Gastroesophageal sphincter (tissue), 4 donors: ENCODE measurements at regions not wholly inside any gene's neighbourhood (a gene's known extent, or its start where the extent isn't known, plus 50 kb on each side); places are given as distances from the start of the nearest gene placed in this dataset.

Source experiments
- ATAC-seq: fragments of 150-250 bp; one replicate; pipeline ENCODE4 v1.9.1; 2016; ENCODE audit warnings: mild to moderate bottlenecking, moderate library complexity
- H3K27ac ChIP-seq, 4 donors: fragments of 200-600 bp; sonication (generic) in 3 of 4; 1 replicate in 3 of 4; 2 replicates in 1 of 4; pipeline ENCODE4 v1.5.1; 2016 to 2019
- H3K27me3 ChIP-seq: fragments of 200-600 bp; sonication (generic); one replicate; pipeline ENCODE4 v1.5.1; 2019
- H3K36me3 ChIP-seq, 2 donors: fragments of 200-600 bp; sonication (generic); one replicate each; pipeline ENCODE4 v1.5.1; 2019; ENCODE audit warnings: control low read depth in 1 of 2
- H3K4me1 ChIP-seq, 3 donors: fragments of 200-600 bp; sonication (generic); 1 replicate in 2 of 3; 2 replicates in 1 of 3; pipeline ENCODE4 v1.5.1; 2016 to 2019; ENCODE audit warnings: control low read depth in 2 of 3
- H3K4me3 ChIP-seq, 2 donors: fragments of 200-600 bp; sonication (generic); one replicate each; pipeline ENCODE4 v1.5.1; 2019; ENCODE audit warnings: mild to moderate bottlenecking in 1 of 2, moderate library complexity in 1 of 2
- H3K9me3 ChIP-seq, 3 donors: fragments of 200-600 bp; sonication (generic); one replicate each; pipeline ENCODE4 v1.5.1; 2017 to 2019; ENCODE audit warnings: control low read depth in 2 of 3
- EP300 ChIP-seq: sonication (generic); formaldehyde crosslinking; IDR thresholded peaks from one replicate; pipeline ENCODE4 v1.6.1; 2017; ENCODE audit warnings: antibody characterized with exemption, mild to moderate bottlenecking
- POLR2A ChIP-seq, 2 donors: fragments of 450-650 bp; IDR thresholded peaks; one replicate each; pipeline ENCODE4 v1.6.1; 2017; ENCODE audit warnings: antibody characterized with exemption in 2 of 2, mild to moderate bottlenecking in 2 of 2, moderate library complexity in 1 of 2
- POLR2AphosphoS5 ChIP-seq: sonication (generic); formaldehyde crosslinking; IDR thresholded peaks from one replicate; pipeline ENCODE4 v1.6.1; 2017; ENCODE audit warnings: antibody characterized with exemption
- WGBS, 2 donors: methylation state at CpG; one replicate each; pipeline ENCODE4 v1.1.5; 2018; ENCODE audit warnings: low coverage in 1 of 2; 5-methylcytosine and 5-hydroxymethylcytosine counted together
- TF ChIP-seq, protein P1 (sequence below), 4 experiments: fragments of 200-600 bp in 2 of 4; fragments of 450-650 bp in 2 of 4; sonication (generic) in 1 of 4; IDR thresholded peaks; one replicate each; pipeline ENCODE4 v1.5.1; 2017 to 2019; ENCODE audit warnings: antibody characterized with exemption in 4 of 4, mild to moderate bottlenecking in 2 of 4, moderate library complexity in 2 of 4

- Histone ChIP-seq H3K4me1 (no peaks in the 10 kb centered on the region), H3K27ac (no peak overlapping the region), H3K36me3 (no peaks in the 10 kb centered on the region), H3K27me3 (no peaks in the 10 kb centered on the region), H3K9me3 (no peaks in the 10 kb centered on the region), H3K4me3 (no peak overlapping the region)
- no peak for TF ChIP-seq POLR2AphosphoS5
- ATAC-seq, result no peak
- 60 to 83% methylated on average over 1 to 2 of the region's 2 CpGs for WGBS, 2 donors
Measured at GRCh38 chrX:7205037-7205577, 57.2 kb upstream of the PUDP start.

GRCh38 chrX:7204619-7205018, 56.7 kb upstream of the PUDP start:
- Histone ChIP-seq H3K9me3 (no peaks in the 10 kb centered on the region), H3K4me3 (no peak overlapping the region), H3K27ac (no peak overlapping the region), H3K4me1 (no peaks in the 10 kb centered on the region), H3K36me3 (no peaks in the 10 kb centered on the region), H3K27me3 (no peaks in the 10 kb centered on the region)
- ATAC-seq, result no peak
- TF ChIP-seq EP300, result no peak
- 100% methylated on average over 1 of the region's 1 CpG; no CpG with 5 or more reads in 1 of the 2 donors for WGBS, 2 donors

DNA sequence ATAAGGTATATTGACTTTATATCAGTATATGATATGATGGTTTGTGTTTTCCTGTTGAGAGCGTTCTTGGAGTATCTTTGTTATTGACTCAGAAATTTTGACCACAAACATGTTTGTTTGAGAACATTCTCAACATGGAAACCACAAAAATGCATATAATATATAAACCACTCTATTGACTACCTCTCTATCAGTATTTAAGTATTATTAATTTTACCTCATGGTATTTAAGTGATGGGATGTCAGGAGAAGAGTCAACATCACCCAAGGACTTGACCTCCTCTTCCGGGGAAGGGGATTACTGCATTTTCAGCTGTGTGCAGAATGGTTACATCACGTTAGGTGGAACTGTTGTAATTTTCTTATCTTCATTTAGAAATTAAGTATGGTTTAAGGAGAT, 54.3 kb upstream of the PUDP start:
- Histone ChIP-seq H3K27me3 (no peaks in the 10 kb centered on the region), H3K4me1 (no peaks in the 10 kb centered on the region), H3K9me3 (no peaks in the 10 kb centered on the region), H3K36me3 (no peaks in the 10 kb centered on the region), H3K4me3 (no peak overlapping the region), H3K27ac (no peak overlapping the region)
- no peak for ATAC-seq
- WGBS, 2 donors, result 90 to 95% methylated on average over 2 to 3 of the region's 3 CpGs
- TF ChIP-seq POLR2AphosphoS5 (no peak), POLR2A (IDR thresholded peaks at IDR 0.05) (no peak), EP300 (no peak)
- TF ChIP-seq, protein P1, sequence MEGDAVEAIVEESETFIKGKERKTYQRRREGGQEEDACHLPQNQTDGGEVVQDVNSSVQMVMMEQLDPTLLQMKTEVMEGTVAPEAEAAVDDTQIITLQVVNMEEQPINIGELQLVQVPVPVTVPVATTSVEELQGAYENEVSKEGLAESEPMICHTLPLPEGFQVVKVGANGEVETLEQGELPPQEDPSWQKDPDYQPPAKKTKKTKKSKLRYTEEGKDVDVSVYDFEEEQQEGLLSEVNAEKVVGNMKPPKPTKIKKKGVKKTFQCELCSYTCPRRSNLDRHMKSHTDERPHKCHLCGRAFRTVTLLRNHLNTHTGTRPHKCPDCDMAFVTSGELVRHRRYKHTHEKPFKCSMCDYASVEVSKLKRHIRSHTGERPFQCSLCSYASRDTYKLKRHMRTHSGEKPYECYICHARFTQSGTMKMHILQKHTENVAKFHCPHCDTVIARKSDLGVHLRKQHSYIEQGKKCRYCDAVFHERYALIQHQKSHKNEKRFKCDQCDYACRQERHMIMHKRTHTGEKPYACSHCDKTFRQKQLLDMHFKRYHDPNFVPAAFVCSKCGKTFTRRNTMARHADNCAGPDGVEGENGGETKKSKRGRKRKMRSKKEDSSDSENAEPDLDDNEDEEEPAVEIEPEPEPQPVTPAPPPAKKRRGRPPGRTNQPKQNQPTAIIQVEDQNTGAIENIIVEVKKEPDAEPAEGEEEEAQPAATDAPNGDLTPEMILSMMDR (IDR thresholded peaks at IDR 0.05), result no peak

GRCh38 chrX:7201496-7201895, 53.5 kb upstream of the PUDP start:
- no peaks in the 10 kb centered on the region for H3K4me1 ChIP-seq
- H3K27ac ChIP-seq, result no peak overlapping the region
- 83% methylated on average over 3 of the region's 4 CpGs; no CpG with 5 or more reads in 1 of the 2 donors for WGBS, 2 donors
- TF ChIP-seq POLR2AphosphoS5 (no peak), EP300 (no peak), POLR2A (IDR thresholded peaks at IDR 0.05) (no peak)
- TF ChIP-seq, protein P1 (IDR thresholded peaks at IDR 0.05), result no peak
- no peaks in the 10 kb centered on the region for H3K36me3 ChIP-seq
- H3K4me3 ChIP-seq, result no peak overlapping the region
- no peaks in the 10 kb centered on the region for H3K27me3 ChIP-seq
- H3K9me3 ChIP-seq, result no peaks in the 10 kb centered on the region
- no peak for ATAC-seq

- ATAC-seq, result no peak
- Histone ChIP-seq H3K27ac (no peak overlapping the region), H3K36me3 (no peaks in the 10 kb centered on the region), H3K4me3 (no peak overlapping the region), H3K9me3 (no peaks in the 10 kb centered on the region), H3K4me1 (no peaks in the 10 kb centered on the region), H3K27me3 (no peaks in the 10 kb centered on the region)
- 20 to 46% methylated on average over 2 to 4 of the region's 5 CpGs for WGBS, 2 donors
- TF ChIP-seq POLR2A (IDR thresholded peaks at IDR 0.05) (no peak), EP300 (no peak), POLR2AphosphoS5 (no peak)
- TF ChIP-seq, protein P1 (IDR thresholded peaks at IDR 0.05), result no peak
Measured at GRCh38 chrX:7198499-7198898, 50.5 kb upstream of the PUDP start.
